HL-60 (cell line): ENCODE measurements at regions not wholly inside any gene's neighbourhood (a gene's known extent, or its start where the extent isn't known, plus 50 kb on each side); places are given as distances from the start of the nearest gene placed in this dataset.

ENCODE experiments used
- CTCF ChIP-seq: IDR thresholded peaks from one replicate; pipeline ENCODE4 v1.5.1; 2011; ENCODE audit warnings: low read length, control low read depth, inconsistent platforms; ENCODE audit not compliant: insufficient read depth
- GABPA ChIP-seq: IDR thresholded peaks from 2 replicates; pipeline ENCODE4 v1.6.1; 2012; ENCODE audit warnings: low read depth
- POLR2AphosphoS5 ChIP-seq: IDR thresholded peaks from 2 replicates; pipeline ENCODE4 v1.6.1; 2012; ENCODE audit warnings: low read depth

GRCh38 chr3:72241525-72241924, 456.6 kb upstream of the PROK2 start:
- TF ChIP-seq POLR2AphosphoS5 (no peak), CTCF (no peak), GABPA (no peak)
